RWPE1 (cell line): ENCODE measurements at regions not wholly inside any gene's neighbourhood (a gene's known extent, or its start where the extent isn't known, plus 50 kb on each side); places are given as distances from the start of the nearest gene placed in this dataset.

Source experiments
- CTCF ChIA-PET: fragments of 350-600 bp; sonication (Branson Sonifier 250); formaldehyde crosslinking; extraction: SDS; loops from one replicate; lab custom pipeline; 2021; lab: Yijun Ruan, JAX
- POLR2A ChIA-PET: fragments of 400-600 bp; formaldehyde crosslinking; extraction: SDS; loops from one replicate; lab custom pipeline; 2020; ENCODE audit warnings: antibody characterized with exemption; ENCODE audit not compliant: low non-redundant PET; lab: Yijun Ruan, JAX
- DNase-seq: peaks from one replicate; pipeline ENCODE4 v3.0.0; 2012; ENCODE audit warnings: low spot score
- H3K27ac ChIP-seq: fragments of 450-650 bp; 2 replicates; pipeline ENCODE4 v1.5.1; 2017
- TF ChIP-seq, protein P1 (sequence below): fragments of 450-650 bp; conservative IDR thresholded peaks from 2 replicates; pipeline ENCODE4 v1.5.1; 2017; ENCODE audit warnings: low read depth, mild to moderate bottlenecking

- TF ChIP-seq, protein P1, sequence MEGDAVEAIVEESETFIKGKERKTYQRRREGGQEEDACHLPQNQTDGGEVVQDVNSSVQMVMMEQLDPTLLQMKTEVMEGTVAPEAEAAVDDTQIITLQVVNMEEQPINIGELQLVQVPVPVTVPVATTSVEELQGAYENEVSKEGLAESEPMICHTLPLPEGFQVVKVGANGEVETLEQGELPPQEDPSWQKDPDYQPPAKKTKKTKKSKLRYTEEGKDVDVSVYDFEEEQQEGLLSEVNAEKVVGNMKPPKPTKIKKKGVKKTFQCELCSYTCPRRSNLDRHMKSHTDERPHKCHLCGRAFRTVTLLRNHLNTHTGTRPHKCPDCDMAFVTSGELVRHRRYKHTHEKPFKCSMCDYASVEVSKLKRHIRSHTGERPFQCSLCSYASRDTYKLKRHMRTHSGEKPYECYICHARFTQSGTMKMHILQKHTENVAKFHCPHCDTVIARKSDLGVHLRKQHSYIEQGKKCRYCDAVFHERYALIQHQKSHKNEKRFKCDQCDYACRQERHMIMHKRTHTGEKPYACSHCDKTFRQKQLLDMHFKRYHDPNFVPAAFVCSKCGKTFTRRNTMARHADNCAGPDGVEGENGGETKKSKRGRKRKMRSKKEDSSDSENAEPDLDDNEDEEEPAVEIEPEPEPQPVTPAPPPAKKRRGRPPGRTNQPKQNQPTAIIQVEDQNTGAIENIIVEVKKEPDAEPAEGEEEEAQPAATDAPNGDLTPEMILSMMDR, result no peak
- DNase-seq, result no peak
- POLR2A ChIA-PET, result no interaction called here
- H3K27ac ChIP-seq, result no peak overlapping the region
- CTCF ChIA-PET, result no interaction called here
Measured at GRCh38 chrX:34999702-35000101, 57.1 kb downstream of the FAM47B start.

DNA sequence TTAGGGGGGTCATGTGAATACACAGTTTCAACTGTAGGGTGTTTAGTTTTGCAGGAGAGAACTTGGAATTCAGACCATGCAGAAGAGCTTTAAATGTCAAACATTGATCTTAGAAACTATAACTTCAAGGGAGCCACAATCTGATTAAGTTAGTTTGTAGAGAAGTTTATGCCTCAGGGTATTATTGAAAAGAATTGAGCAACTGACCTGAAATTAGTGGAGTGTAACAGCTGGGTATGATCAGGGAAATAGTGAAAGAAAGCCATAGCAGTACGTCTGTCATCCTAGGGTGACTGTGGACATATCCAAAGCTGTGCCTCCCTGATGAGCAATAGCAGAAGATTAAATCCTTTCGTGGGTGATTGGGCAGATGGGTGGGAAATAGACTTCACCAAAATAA lies 63.8 kb downstream of the FAM47B start:
- H3K27ac ChIP-seq, result no peak overlapping the region
- POLR2A ChIA-PET, result no interaction called here
- DNase-seq, result no peak
- CTCF ChIA-PET, result no interaction called here
- TF ChIP-seq, protein P1, result no peak

DNA sequence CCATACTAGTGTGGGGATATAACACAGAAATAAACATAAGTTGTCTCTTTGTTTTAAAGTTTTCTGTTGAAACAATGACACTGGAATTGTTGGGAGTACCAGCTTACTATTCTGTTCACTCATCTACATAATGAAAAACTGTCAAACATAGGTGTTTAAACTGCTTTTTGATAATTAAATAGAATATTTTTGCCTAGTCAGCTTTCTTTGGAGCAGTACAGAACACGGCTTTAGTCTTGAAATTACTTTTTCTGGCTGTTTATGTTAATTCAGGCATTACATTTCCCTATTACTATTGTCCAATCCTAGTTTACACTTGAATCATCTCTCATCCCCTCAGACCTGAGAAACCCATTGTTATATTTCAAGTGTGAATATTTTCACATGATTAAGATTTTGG lies 73.0 kb downstream of the FAM47B start:
- ChIA-PET CTCF (no interaction called here), POLR2A (no interaction called here)
- no peak overlapping the region for H3K27ac ChIP-seq
- no peak for DNase-seq
- TF ChIP-seq, protein P1, result no peak

- POLR2A ChIA-PET, result no interaction called here
- H3K27ac ChIP-seq, result no peak overlapping the region
- CTCF ChIA-PET, result no interaction called here
- TF ChIP-seq, protein P1, result no peak
- DNase-seq, result no peak
Measured at GRCh38 chrX:35016051-35016450, 73.5 kb downstream of the FAM47B start.

GRCh38 chrX:35017284-35017683 lies 74.7 kb downstream of the FAM47B start:
- POLR2A ChIA-PET, result no interaction called here
- no peak for DNase-seq
- TF ChIP-seq, protein P1, result no peak
- CTCF ChIA-PET, result no interaction called here
- H3K27ac ChIP-seq, result no peak overlapping the region

DNA sequence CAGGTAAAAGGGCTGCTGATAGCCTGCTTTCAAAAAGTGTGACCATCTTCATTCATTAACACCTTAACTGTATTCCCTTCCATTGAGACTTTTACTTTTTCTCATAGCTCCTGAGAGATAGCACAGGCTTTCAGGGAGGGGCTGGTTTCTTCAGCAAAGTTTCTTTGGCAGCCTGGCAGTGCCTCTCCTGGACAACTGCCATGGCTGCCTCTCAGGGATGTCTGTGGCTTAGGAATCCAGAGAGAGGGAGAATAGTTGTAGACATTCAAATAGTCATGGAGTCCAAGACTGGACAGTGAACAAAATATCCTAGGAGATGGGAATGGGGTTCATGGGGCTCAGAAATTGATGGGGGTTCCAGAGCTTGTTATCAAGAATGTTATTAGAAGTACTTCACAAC lies 81.1 kb downstream of the FAM47B start:
- no peak overlapping the region for H3K27ac ChIP-seq
- POLR2A ChIA-PET, result no interaction called here
- no peak for DNase-seq
- TF ChIP-seq, protein P1, result no peak
- CTCF ChIA-PET, result no interaction called here

DNA sequence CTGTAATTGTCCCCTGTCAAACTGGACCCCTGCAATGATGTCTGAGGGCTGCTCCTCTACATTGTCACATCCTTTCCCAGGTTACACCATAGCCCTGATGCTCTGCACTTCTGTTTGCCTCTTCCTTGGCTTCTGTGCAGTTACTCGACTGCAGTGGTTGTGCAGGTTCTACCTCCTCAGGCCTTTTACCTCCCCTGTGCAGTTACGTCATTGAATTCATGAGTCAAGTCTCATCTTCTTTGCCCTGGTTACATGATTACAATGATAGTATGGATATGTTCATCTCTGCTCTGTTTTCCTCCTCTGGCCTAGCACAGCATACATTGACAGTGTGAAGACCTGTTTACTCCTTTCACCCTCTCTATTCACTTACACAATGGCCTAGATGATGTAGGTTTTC lies 83.2 kb downstream of the FAM47B start:
- H3K27ac ChIP-seq, result no peak overlapping the region
- CTCF ChIA-PET, result no interaction called here
- DNase-seq, result no peak
- TF ChIP-seq, protein P1, result no peak
- POLR2A ChIA-PET, result no interaction called here
